ENCODE measurements at regions not wholly inside any gene's neighbourhood (a gene's known extent, or its start where the extent isn't known, plus 50 kb on each side); places are given as distances from the start of the nearest gene placed in this dataset.
"Not testable (repeated sequence)": the region's sequence is repeated elsewhere in the genome, so short reads cannot be mapped to it uniquely, and the experiment has no call there.

GRCh38 chr12:90533828-90534227 is 421.1 kb downstream of the CCER1 start:
- not testable (repeated sequence) for H3K36me3 ChIP-seq (ENCODE audit: insufficient read depth, low read depth, low read length); H3K9ac ChIP-seq (ENCODE audit: low read depth, low read length); H3K27me3 ChIP-seq (ENCODE audit: insufficient read depth, low read length); H3K4me3 ChIP-seq (ENCODE audit: low read length); H3K9me3 ChIP-seq (ENCODE audit: insufficient read depth, low read depth, low read length); H3K27ac ChIP-seq (ENCODE audit: low read length); H3K4me1 ChIP-seq (ENCODE audit: insufficient read depth, low read length)

- Histone ChIP-seq H3K27me3 (ENCODE audit: insufficient read depth, low read length) (no peaks in the 10 kb centered on the region), H3K9ac (ENCODE audit: low read depth, low read length) (no peak overlapping the region), H3K4me1 (ENCODE audit: insufficient read depth, low read length) (no peaks in the 10 kb centered on the region), H3K27ac (ENCODE audit: low read length) (no peak overlapping the region), H3K36me3 (ENCODE audit: insufficient read depth, low read depth, low read length) (no peaks in the 10 kb centered on the region), H3K9me3 (ENCODE audit: insufficient read depth, low read depth, low read length) (no peaks in the 10 kb centered on the region), H3K4me3 (ENCODE audit: low read length) (no peak overlapping the region)
Measured at GRCh38 chr12:90520002-90520734, 434.8 kb downstream of the CCER1 start.

GRCh38 chr12:90519285-90519684 is 435.7 kb downstream of the CCER1 start:
- Histone ChIP-seq H3K36me3 (ENCODE audit: insufficient read depth, low read depth, low read length) (no peaks in the 10 kb centered on the region), H3K4me1 (ENCODE audit: insufficient read depth, low read length) (peaks cover under 1% of the 10 kb centered on the region; the same call in 1 of the 2 replicates), H3K9me3 (ENCODE audit: insufficient read depth, low read depth, low read length) (no peaks in the 10 kb centered on the region), H3K27me3 (ENCODE audit: insufficient read depth, low read length) (no peaks in the 10 kb centered on the region), H3K27ac (ENCODE audit: low read length) (no peak overlapping the region), H3K9ac (ENCODE audit: low read depth, low read length) (no peak overlapping the region), H3K4me3 (ENCODE audit: low read length) (no peak overlapping the region)

GRCh38 chr12:90515199-90516175 is 439.5 kb downstream of the CCER1 start:
- no peaks in the 10 kb centered on the region for H3K9me3 ChIP-seq (ENCODE audit: insufficient read depth, low read depth, low read length)
- H3K9ac ChIP-seq (ENCODE audit: low read depth, low read length) = no peak overlapping the region
- no peak overlapping the region for H3K27ac ChIP-seq (ENCODE audit: low read length)
- H3K4me1 ChIP-seq (ENCODE audit: insufficient read depth, low read length) = peaks cover 10% of the 10 kb centered on the region; the same call in 1 of the 2 replicates
- no peak overlapping the region for H3K4me3 ChIP-seq (ENCODE audit: low read length)
- H3K27me3 ChIP-seq (ENCODE audit: insufficient read depth, low read length) = no peaks in the 10 kb centered on the region
- no peaks in the 10 kb centered on the region for H3K36me3 ChIP-seq (ENCODE audit: insufficient read depth, low read depth, low read length)

- Histone ChIP-seq H3K27ac (ENCODE audit: low read length) (no peak overlapping the region), H3K9me3 (ENCODE audit: insufficient read depth, low read depth, low read length) (no peaks in the 10 kb centered on the region), H3K27me3 (ENCODE audit: insufficient read depth, low read length) (no peaks in the 10 kb centered on the region), H3K9ac (ENCODE audit: low read depth, low read length) (no peak overlapping the region), H3K4me1 (ENCODE audit: insufficient read depth, low read length) (peaks cover 10% of the 10 kb centered on the region; the same call in 1 of the 2 replicates), H3K4me3 (ENCODE audit: low read length) (no peak overlapping the region), H3K36me3 (ENCODE audit: insufficient read depth, low read depth, low read length) (no peaks in the 10 kb centered on the region)
Measured at GRCh38 chr12:90514325-90514724, 440.7 kb downstream of the CCER1 start.

GRCh38 chr12:90512518-90512917 is 442.5 kb downstream of the CCER1 start:
- no peak overlapping the region for H3K4me3 ChIP-seq (ENCODE audit: low read length)
- no peaks in the 10 kb centered on the region for H3K27me3 ChIP-seq (ENCODE audit: insufficient read depth, low read length)
- no peaks in the 10 kb centered on the region for H3K9me3 ChIP-seq (ENCODE audit: insufficient read depth, low read depth, low read length)
- H3K27ac ChIP-seq (ENCODE audit: low read length) = no peak overlapping the region
- peaks cover 10% of the 10 kb centered on the region; the same call in 1 of the 2 replicates for H3K4me1 ChIP-seq (ENCODE audit: insufficient read depth, low read length)
- no peaks in the 10 kb centered on the region for H3K36me3 ChIP-seq (ENCODE audit: insufficient read depth, low read depth, low read length)
- H3K9ac ChIP-seq (ENCODE audit: low read depth, low read length) = no peak overlapping the region

- no peak overlapping the region for H3K9ac ChIP-seq (ENCODE audit: low read depth, low read length)
- no peaks in the 10 kb centered on the region for H3K9me3 ChIP-seq (ENCODE audit: insufficient read depth, low read depth, low read length)
- H3K4me3 ChIP-seq (ENCODE audit: low read length) = no peak overlapping the region
- H3K27ac ChIP-seq (ENCODE audit: low read length) = no peak overlapping the region
- H3K36me3 ChIP-seq (ENCODE audit: insufficient read depth, low read depth, low read length) = no peaks in the 10 kb centered on the region
- no peaks in the 10 kb centered on the region for H3K27me3 ChIP-seq (ENCODE audit: insufficient read depth, low read length)
- H3K4me1 ChIP-seq (ENCODE audit: insufficient read depth, low read length) = peaks cover 10% of the 10 kb centered on the region; the same call in 1 of the 2 replicates
Measured at GRCh38 chr12:90510948-90511347, 444.0 kb downstream of the CCER1 start.

GRCh38 chr12:90504806-90505205 is 450.2 kb downstream of the CCER1 start:
- no peaks in the 10 kb centered on the region for H3K4me1 ChIP-seq (ENCODE audit: insufficient read depth, low read length)
- no peak overlapping the region for H3K4me3 ChIP-seq (ENCODE audit: low read length)
- H3K9me3 ChIP-seq (ENCODE audit: insufficient read depth, low read depth, low read length) = no peaks in the 10 kb centered on the region
- no peaks in the 10 kb centered on the region for H3K27me3 ChIP-seq (ENCODE audit: insufficient read depth, low read length)
- H3K9ac ChIP-seq (ENCODE audit: low read depth, low read length) = no peak overlapping the region
- H3K36me3 ChIP-seq (ENCODE audit: insufficient read depth, low read depth, low read length) = no peaks in the 10 kb centered on the region
- H3K27ac ChIP-seq (ENCODE audit: low read length) = no peak overlapping the region

GRCh38 chr12:90502070-90502469 is 452.9 kb downstream of the CCER1 start:
- Histone ChIP-seq H3K27me3 (ENCODE audit: insufficient read depth, low read length) (no peaks in the 10 kb centered on the region), H3K9ac (ENCODE audit: low read depth, low read length) (no peak overlapping the region), H3K4me1 (ENCODE audit: insufficient read depth, low read length) (no peaks in the 10 kb centered on the region), H3K9me3 (ENCODE audit: insufficient read depth, low read depth, low read length) (no peaks in the 10 kb centered on the region), H3K36me3 (ENCODE audit: insufficient read depth, low read depth, low read length) (no peaks in the 10 kb centered on the region), H3K4me3 (ENCODE audit: low read length) (no peak overlapping the region), H3K27ac (ENCODE audit: low read length) (no peak overlapping the region)

GRCh38 chr12:90501412-90501811 is 453.6 kb downstream of the CCER1 start:
- no peaks in the 10 kb centered on the region for H3K9me3 ChIP-seq (ENCODE audit: insufficient read depth, low read depth, low read length)
- no peaks in the 10 kb centered on the region for H3K36me3 ChIP-seq (ENCODE audit: insufficient read depth, low read depth, low read length)
- no peak overlapping the region for H3K27ac ChIP-seq (ENCODE audit: low read length)
- no peaks in the 10 kb centered on the region for H3K4me1 ChIP-seq (ENCODE audit: insufficient read depth, low read length)
- no peak overlapping the region; the same call in 1 of the 2 replicates for H3K4me3 ChIP-seq (ENCODE audit: low read length)
- H3K9ac ChIP-seq (ENCODE audit: low read depth, low read length) = no peak overlapping the region
- no peaks in the 10 kb centered on the region for H3K27me3 ChIP-seq (ENCODE audit: insufficient read depth, low read length)

GRCh38 chr12:90499795-90500194 is 455.2 kb downstream of the CCER1 start:
- no peak overlapping the region for H3K4me3 ChIP-seq (ENCODE audit: low read length)

More at GRCh38 chr12:90499795-90500194, 455.2 kb downstream of the CCER1 start:
- Histone ChIP-seq H3K36me3 (ENCODE audit: insufficient read depth, low read depth, low read length) (no peaks in the 10 kb centered on the region), H3K27me3 (ENCODE audit: insufficient read depth, low read length) (no peaks in the 10 kb centered on the region), H3K9ac (ENCODE audit: low read depth, low read length) (no peak overlapping the region), H3K9me3 (ENCODE audit: insufficient read depth, low read depth, low read length) (no peaks in the 10 kb centered on the region), H3K27ac (ENCODE audit: low read length) (no peak overlapping the region), H3K4me1 (ENCODE audit: insufficient read depth, low read length) (no peaks in the 10 kb centered on the region)
